Activated B cell treated with CpG ODN at 0.5 μM for 24 hours (primary cell): ENCODE measurements at regions not wholly inside any gene's neighbourhood (a gene's known extent, or its start where the extent isn't known, plus 50 kb on each side); places are given as distances from the start of the nearest gene placed in this dataset.
"Not testable (repeated sequence)": the region's sequence is repeated elsewhere in the genome, so short reads cannot be mapped to it uniquely, and the experiment has no call there.

ENCODE experiments used
- ATAC-seq: fragments of 200-7000 bp; cut with Tn5 transposase; one replicate; pipeline ENCODE4 v1.10.0; 2021; ENCODE audit warnings: low read depth, mild to moderate bottlenecking, moderate library complexity
- CTCF ChIA-PET: fragments of 350-600 bp; sonication (Branson Sonifier 250); formaldehyde crosslinking; loops from one replicate; lab custom pipeline; 2021; ENCODE audit warnings: antibody characterized with exemption; lab: Charles Lee
- POLR2A ChIA-PET: fragments of 350-600 bp; sonication (Branson Sonifier 250); formaldehyde crosslinking; loops from one replicate; lab custom pipeline; 2021; ENCODE audit warnings: antibody characterized with exemption; lab: Charles Lee
- DNase-seq: peaks from one replicate; pipeline ENCODE4 v3.0.0; 2022
- H3K27ac Mint-ChIP-seq: one replicate; pipeline ENCODE4 v1.8.0; 2020; ENCODE audit warnings: mixed read lengths
- H3K27me3 Mint-ChIP-seq: one replicate; pipeline ENCODE4 v1.8.0; 2021; ENCODE audit warnings: mixed read lengths
- H3K36me3 Mint-ChIP-seq: one replicate; pipeline ENCODE4 v1.8.0; 2021; ENCODE audit warnings: low read depth, mixed read lengths
- H3K4me1 Mint-ChIP-seq: one replicate; pipeline ENCODE4 v1.8.0; 2021; ENCODE audit warnings: mixed read lengths
- H3K4me3 Mint-ChIP-seq: one replicate; pipeline ENCODE4 v1.8.0; 2020; ENCODE audit warnings: mild to moderate bottlenecking, mixed read lengths
- H3K9me3 Mint-ChIP-seq: one replicate; pipeline ENCODE4 v1.8.0; 2020; ENCODE audit warnings: mixed read lengths
- CTCF ChIP-seq: fragments of 200-600 bp; IDR thresholded peaks from one replicate; pipeline ENCODE4 v1.8.0; 2022; ENCODE audit warnings: antibody characterized with exemption, mild to moderate bottlenecking
- intact Hi-C: fragments of 100-400 bp; cut with micrococcal nuclease; formaldehyde crosslinking; loops from one replicate; pipeline ENCODE4 v1.15.1; 2024

GRCh38 chr10:37552881-37553280 is 304.5 kb downstream of the ZNF248 start:
- Mint-ChIP-seq H3K27me3 (no peaks in the 10 kb centered on the region), H3K9me3 (peaks cover 3% of the 10 kb centered on the region), H3K4me1 (no peaks in the 10 kb centered on the region), H3K27ac (no peak overlapping the region), H3K4me3 (no peak overlapping the region), H3K36me3 (no peaks in the 10 kb centered on the region)
- POLR2A ChIA-PET, result no interaction called here
- intact Hi-C loops, result no loop called here
- no peak for DNase-seq
- ATAC-seq, result no peak
- CTCF ChIA-PET, result no interaction called here
- TF ChIP-seq CTCF, result no peak

GRCh38 chr10:37549054-37549453 is 308.4 kb downstream of the ZNF248 start:
- ATAC-seq (no peak), DNase-seq (no peak)
- Mint-ChIP-seq H3K27me3 (no peaks in the 10 kb centered on the region), H3K27ac (no peak overlapping the region), H3K36me3 (no peaks in the 10 kb centered on the region), H3K9me3 (no peaks in the 10 kb centered on the region), H3K4me1 (no peaks in the 10 kb centered on the region), H3K4me3 (no peak overlapping the region)
- TF ChIP-seq CTCF, result no peak
- ChIA-PET CTCF (no interaction called here), POLR2A (no interaction called here)
- intact Hi-C loops, result no loop called here

- H3K4me3 Mint-ChIP-seq, result no peak overlapping the region
- ATAC-seq, result no peak
- intact Hi-C loops, result no loop called here
- no peak for TF ChIP-seq CTCF
- ChIA-PET POLR2A (no interaction called here), CTCF (no interaction called here)
- H3K36me3 Mint-ChIP-seq, result no peaks in the 10 kb centered on the region
- no peaks in the 10 kb centered on the region for H3K4me1 Mint-ChIP-seq
- no peak overlapping the region for H3K27ac Mint-ChIP-seq
- no peak for DNase-seq
- no peaks in the 10 kb centered on the region for H3K27me3 Mint-ChIP-seq
- peaks cover 5% of the 10 kb centered on the region for H3K9me3 Mint-ChIP-seq
These were observed 321.8 kb downstream of the ZNF248 start for GRCh38 chr10:37535459-37536246.

GRCh38 chr10:37534166-37534565 is 323.2 kb downstream of the ZNF248 start:
- no peak for DNase-seq
- no peaks in the 10 kb centered on the region for H3K36me3 Mint-ChIP-seq
- intact Hi-C loops, result no loop called here
- H3K27me3 Mint-ChIP-seq, result no peaks in the 10 kb centered on the region
- TF ChIP-seq CTCF, result no peak
- ChIA-PET POLR2A (no interaction called here), CTCF (no interaction called here)
- H3K9me3 Mint-ChIP-seq, result peaks cover 6% of the 10 kb centered on the region
- H3K4me3 Mint-ChIP-seq, result no peak overlapping the region
- H3K4me1 Mint-ChIP-seq, result no peaks in the 10 kb centered on the region
- no peak for ATAC-seq
- no peak overlapping the region for H3K27ac Mint-ChIP-seq

- CTCF ChIA-PET, result interaction anchor here (0.6 kb wide), 1 partner anchor 29 kb away, joined by 3 read pairs; no protein-coding TSS in a partner anchor
- not testable (repeated sequence) for H3K36me3 Mint-ChIP-seq
These were observed 332.0 kb downstream of the ZNF248 start for GRCh38 chr10:37525410-37525809.

More at GRCh38 chr10:37525410-37525809, 332.0 kb downstream of the ZNF248 start:
- H3K27me3 Mint-ChIP-seq, DNase-seq, H3K4me3 Mint-ChIP-seq, H3K9me3 Mint-ChIP-seq, H3K4me1 Mint-ChIP-seq, intact Hi-C loops, ATAC-seq, POLR2A ChIA-PET, H3K27ac Mint-ChIP-seq: not testable (repeated sequence)
